NCI-H460 (cell line): ENCODE measurements at regions not wholly inside any gene's neighbourhood (a gene's known extent, or its start where the extent isn't known, plus 50 kb on each side); places are given as distances from the start of the nearest gene placed in this dataset.
A peak's percentile ranks its signal among the peaks of the same experiment; 100 is the strongest.

ENCODE experiments used
- DNase-seq: peaks from one replicate; pipeline ENCODE4 v3.0.0-alpha.2; 2016; ENCODE audit warnings: low read depth; ENCODE audit errors: extremely low read depth

DNA sequence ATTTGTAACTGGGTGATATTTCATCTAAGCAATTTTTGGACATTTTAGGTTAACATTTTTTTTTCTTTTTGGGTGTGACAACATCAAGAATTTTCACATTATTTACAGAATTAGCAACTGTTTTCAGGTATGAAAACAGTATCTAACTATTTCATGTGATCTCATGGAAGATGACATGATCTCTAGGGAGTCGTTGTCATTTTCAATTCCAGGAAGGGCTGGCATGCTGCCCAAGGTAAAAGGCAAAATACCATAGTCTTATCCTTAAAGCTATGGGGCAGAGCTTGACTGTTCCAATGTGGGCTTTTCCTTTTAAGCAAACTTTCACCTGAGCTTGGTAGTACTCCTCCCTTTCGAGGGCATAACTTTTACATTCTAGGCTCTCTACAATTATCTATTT lies 443.7 kb downstream of the DSEL start:
- DNase-seq, result no peak

DNA sequence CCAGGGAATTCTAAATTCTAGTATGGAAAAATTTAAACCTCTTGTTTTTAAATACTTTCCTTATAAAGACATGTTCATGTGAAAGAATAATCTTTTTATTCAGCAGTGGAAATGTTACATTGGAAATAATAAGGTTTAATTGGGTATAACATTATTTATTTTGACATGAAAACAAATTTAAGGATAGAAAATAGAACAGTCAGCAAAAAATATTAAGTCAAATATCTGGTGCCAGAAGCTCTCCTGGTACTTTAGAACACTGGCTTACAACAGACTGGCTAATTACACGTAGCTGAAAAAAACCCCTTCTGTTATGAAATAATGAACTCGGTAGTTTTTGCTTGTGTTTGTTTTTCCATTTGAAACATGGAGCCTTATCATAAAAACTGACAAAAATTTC lies 447.9 kb downstream of the DSEL start:
- no peak for DNase-seq

DNA sequence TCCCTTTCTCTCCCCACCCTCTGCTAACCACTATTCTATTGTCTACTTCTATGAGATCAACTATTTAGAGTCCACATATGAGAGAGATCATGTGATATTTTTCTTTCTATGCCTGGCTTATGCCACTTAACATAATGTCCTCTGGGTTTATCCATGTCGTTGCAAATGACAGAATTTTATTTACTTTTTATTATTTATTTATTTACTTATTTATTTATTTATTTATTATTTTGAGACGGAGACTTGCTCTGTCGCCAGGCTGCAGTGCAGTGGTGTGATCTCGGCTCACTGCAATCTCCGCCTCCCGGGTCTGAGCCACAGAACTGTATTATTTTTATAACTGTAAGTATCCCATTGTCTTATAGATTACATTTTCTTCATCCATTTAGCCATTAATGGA lies 443.4 kb upstream of the CDH19 start:
- DNase-seq, result no peak

DNA sequence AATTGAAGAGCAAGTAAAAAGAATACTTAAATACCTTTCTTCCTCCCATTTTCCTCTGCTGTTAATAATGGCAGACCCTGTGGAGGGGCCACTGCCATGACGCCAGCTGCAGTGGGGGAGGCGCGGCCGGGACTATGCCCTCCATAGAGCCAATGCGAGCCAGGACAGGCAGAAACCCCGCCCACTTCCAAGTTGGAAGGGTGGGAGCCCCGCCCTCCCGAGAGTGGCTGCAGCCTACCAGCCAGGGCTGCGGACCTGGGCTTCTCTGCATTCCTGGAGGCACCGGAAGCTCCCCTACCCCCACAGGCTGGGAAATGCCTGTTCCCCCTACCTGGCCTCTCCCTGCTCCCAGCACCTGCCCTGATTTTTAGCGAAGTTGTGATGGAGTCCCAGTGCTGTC lies 439.4 kb upstream of the CDH19 start:
- DNase-seq, result no peak

DNA sequence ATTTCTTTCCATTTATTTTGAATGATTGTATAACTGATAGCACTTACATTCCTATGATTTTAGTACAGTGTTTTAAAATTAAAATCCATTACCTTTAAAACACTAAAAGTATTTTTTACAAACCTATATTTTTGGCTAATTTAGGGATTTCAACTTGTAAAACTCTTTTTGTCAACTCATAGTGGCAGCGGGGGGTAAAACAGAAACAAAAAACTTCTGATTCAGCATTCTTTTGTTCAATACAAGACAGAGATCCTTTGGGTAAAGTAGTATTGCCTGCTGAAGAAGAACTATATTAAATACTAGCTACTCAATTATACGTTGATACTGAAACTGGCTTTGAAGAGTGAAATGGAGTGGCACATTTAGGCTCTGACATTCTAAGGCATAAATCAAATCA lies 437.4 kb upstream of the CDH19 start:
- no peak for DNase-seq

DNA sequence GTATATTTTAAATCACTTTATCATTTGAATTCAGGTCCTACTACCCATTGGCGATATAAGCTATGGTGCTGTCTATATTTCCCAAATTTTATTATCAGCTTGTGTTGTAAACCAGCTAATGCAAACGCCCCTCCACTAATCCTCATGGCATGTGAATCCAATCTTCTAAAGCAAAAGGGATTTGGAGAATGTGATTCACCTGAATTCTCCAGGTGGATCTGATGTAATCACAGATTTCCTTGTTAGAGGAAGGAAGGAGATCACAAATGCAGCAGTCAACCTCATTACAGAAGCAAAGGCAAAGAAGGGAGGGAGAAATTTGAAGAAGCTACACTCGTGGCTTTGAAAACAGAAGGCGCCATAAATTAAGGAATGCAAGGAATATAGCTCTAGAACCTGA lies 431.1 kb upstream of the CDH19 start:
- DNase-seq, result no peak

DNA sequence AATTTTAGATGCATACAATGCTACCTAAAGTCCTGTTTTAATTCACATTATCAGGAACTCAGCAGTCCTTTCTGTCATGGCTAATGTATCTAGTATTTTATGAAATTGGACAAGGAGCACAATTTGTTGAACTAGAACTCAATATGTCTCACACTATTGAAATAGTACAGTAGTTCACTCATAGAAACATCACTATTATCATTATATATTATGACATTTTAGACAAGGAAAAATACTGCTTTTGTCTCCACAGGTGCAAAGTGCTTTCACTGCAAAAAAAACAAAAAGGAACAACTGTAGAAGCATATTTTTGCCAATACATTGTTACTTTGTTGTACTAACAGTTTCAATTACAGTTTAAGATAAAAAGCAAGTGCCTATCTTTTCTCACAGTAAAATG lies 419.2 kb upstream of the CDH19 start:
- DNase-seq, result no peak

DNA sequence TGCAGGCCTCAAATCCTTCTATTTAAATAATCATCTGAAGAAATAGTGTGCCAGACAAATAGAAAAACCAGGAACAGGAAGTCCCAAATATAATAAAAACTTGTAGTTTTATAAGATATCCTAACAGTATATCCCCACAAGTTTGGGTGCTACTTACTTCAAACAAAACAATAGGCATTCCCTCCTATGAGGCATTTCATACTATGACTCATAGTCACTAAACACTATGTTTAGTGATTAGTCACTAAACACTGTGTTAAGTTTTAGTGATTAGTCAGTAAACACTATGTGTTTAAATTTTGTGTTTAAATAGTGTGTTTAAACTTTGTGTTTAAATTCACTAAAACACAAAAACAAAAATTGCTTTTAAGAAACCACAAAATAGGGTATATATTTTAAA lies 407.0 kb upstream of the CDH19 start:
- peak; percentile 6 for DNase-seq

DNA sequence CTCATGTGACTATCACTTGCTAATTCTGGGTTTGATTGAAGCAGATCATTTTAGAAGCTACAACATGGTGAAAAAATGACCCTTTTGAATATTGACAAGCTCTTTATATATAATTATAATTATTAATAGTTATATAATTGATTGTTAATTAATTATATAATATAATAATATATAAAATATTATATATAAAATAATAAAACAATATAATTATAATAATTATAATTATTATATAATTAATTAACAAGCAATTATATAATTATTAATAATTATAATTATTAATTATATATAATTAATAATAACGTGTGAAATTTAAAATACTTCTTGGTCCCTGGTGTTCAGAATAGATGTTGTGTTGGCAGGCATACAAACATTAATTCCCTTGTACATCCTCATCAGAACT lies 404.1 kb upstream of the CDH19 start:
- DNase-seq, result no peak

DNA sequence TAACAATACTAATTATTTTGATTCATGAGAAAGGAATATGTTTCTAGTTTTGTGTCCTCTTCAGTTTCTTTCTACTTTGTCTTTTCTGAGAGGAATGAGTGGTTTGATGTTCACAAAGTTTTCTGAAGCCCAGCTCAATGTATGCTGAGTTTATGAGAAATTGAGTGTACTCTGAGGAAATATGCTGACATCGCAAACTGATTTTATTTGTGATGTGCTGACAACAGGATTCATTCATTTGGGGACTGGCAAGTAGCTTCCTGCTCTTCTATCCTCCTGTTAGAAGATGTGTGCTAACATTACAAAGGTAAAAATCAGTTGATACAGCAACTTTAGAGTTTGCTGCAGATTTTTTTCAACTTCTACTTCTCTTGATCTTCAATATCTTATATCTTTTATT lies 403.2 kb upstream of the CDH19 start:
- DNase-seq, result no peak

DNA sequence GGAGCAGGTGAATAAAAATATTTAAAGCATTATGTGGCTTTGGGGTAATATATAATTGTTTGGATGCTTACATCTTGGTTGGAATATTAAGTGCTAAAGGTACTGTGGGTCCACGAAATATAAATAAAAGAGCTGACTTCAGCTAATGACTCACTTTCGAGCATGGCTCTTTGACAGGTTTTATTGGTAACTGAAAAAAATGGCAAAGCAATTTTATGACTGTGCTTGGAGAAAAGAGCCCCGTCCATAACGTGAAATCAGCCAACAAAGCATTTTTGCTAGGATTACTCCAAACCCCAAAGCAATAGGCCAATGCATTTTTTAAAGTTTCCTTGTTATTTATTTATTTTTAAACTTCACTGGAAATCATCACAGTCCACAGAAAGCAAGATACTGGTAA lies 397.2 kb upstream of the CDH19 start:
- DNase-seq, result no peak

DNA sequence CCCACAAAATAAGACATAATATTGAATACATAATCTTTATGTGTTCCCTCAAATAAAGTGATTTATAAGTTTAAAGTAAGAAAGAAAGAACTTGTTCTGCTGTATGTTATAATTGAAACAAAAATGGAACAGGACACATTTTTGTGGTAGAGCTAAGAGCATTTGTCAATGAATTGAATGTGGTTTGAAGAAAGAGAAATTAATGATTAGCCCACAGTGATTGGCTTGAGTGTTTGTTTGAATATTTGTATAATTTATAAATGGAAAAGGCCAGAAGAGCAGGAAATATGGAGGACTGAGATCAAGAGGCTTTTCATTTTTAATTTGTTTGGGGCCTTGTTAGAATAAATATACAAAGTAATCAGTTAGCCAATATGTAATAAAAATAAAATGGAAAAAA lies 395.1 kb upstream of the CDH19 start:
- no peak for DNase-seq

DNA sequence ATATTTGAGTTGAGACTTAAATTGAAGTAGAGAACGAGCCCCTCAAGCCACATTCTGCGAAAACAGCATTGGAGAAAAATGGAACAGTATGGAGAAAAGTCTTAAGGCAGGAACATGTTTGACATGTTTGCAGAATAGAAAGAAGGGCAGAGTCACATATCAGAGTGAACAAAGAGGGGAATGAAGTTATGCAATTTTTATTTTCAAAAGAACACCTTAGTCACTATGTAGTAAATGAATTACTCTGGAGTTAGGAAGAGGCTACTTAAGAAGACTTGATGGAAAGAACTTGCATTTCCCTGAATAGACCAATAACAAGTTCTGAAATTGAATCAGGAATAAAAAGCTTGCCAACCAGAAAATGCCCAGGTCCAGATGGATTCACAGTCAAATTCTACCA lies 391.4 kb upstream of the CDH19 start:
- no peak for DNase-seq

DNA sequence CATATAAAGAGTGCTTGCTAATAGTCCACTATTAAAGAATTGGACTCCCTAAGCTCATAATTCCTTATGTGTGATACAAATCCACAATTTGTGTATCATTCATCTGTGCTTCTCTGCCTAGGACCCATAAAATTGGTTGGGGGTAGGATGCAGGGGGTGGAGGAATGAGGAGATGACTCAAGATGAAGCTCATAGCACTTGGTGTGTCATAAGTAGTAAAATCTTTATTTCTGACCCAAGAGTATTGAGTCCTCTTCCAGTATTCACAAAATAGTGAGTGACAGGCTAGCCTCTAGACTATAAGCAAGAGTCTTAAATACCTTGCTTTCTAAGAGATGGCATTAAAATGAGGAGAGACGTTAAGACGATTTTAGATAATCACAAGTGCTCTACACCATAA lies 390.9 kb upstream of the CDH19 start:
- no peak for DNase-seq

DNA sequence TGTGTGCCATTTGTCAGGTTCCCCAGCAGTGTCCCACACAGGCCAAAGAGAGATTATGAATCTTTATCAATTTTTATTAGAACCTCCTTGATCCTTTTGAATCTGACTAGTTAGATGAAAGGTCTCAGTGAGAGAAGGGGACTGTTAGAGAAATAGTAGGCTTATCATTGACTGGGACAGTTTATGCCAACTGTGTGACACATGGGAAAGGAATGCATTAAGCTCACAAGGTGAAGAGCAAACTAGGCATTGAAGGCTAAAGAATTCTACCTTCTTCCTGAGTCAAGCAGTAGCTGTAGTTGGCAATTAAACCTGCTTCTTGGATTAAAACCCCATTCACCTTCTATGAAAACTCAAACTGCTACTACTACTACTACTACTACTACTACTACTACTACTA lies 389.6 kb upstream of the CDH19 start:
- no peak for DNase-seq

DNA sequence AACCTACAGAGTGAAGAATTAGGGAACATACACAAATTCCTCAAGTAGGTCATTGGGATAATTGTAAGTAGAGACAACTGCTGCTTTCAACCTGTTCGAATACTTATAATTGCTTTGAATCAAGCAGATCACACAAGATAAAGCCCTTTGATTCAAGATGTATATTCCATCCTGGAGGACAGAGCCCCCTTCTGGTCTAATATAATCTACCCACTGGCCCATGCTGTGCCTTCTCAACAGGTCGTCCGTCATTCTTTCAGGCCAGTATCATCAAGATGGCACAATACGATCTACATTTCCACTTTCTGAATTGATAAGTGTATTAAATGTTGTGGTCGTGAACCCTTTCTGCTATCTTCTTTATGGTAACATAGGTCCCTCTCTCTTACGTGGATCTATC lies 387.0 kb upstream of the CDH19 start:
- no peak for DNase-seq

DNA sequence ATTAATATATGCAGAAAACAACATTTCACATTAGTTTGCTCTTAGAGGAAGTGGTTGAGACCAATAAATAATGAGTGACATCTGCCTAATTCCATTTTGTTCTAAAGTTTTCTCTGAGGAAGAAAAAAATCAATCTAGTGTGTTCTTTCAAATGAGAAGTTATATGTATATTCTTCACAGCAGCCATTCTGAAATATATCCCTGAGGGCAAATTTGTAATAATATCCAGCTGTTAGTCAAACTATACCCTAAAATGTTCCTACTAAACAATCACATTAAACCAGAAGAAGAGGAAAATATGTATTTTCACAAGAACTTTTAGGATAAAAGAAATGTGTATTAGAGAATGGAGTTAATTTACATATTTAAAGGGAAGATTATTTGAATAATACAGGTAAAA lies 375.1 kb upstream of the CDH19 start:
- DNase-seq, result no peak

DNA sequence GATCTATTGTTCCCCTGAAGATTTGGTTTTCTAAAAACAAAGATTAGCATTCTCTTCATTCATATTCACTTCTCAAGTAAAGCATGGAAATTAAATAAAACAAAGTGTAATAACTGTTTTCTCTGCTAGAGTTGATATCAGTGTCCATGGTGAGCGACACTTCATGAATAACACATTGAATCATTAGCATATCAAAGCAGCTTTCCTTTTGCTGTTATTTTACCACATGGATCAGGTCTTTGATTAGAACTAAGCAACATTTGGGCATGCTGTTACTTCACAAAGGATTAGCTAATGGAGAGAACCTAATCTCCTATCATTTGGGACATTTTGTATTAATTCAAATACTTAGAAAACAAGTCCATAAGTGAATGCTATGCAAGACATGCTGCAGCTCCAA lies 368.8 kb upstream of the CDH19 start:
- no peak for DNase-seq

DNA sequence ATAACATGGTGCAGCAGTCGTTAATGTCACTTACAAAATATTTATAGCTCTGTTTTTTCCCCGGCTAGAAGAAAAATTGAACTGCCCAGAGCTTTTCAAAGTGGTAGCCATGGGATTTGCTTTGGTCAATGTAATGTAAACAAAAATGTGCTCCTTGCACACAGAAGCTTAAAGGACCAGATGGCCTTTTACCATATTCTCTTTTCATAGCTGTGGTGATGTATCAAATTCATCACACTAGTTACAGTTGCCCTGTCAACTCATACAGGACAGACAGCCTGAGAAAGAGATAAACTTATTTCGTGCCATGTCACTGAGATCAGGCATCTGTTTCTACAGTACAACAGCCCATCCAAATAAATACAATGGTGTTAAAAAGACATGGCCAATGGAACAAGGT lies 368.1 kb upstream of the CDH19 start:
- no peak for DNase-seq

DNA sequence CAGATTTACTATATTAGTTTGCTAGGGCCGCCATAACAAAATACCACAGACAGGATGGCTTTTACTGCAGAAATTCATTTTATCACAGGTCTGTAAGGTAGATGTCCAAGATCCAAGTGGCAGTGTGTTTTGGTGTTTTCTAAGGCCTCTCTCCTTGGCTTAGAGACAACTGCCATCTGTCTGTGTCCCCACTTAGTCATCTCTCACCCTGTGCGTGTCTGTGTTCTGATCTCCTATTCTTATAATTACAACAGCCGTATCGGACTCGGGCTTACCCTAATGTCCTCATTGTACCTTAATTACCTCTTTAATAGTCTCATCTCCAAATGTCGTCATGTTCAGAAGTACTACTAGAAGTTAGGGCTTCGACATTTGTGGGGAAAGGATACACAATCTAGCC lies 362.3 kb upstream of the CDH19 start:
- DNase-seq, result no peak

DNA sequence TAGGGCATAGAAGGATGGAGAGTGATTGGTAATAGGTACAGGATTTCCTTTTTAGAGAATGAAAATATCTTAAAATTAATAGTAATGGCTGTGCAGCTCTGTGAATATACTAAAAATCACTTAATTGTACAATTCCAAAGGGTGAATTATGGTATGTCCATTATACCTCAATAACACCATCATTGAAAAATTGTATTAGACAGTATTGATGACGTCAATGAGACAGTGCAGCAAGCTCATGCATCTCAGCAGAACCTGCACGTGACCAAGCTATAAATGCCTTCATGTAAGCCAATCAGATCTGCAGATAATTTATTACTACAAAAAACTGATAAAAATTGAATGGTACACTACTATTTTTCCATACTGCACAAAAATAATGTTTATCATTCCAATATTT lies 354.4 kb upstream of the CDH19 start:
- no peak for DNase-seq

DNA sequence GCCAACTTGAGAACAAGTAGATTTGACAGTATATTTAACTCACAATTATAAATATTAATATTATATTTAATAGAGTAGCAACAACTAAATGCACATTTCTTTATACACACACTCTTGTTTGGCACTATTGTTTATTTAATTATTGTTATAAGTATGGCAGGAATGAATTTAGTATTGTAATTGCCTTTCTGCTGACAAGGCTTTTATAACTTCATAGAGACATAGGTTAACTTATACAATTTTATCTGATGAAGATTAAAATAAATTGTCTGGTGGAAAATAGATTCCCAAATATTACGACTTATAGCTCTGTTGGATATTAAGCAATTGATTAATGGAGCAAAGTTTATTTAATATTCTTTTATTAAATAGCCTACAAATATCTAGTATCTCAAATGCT lies 347.9 kb upstream of the CDH19 start:
- no peak for DNase-seq

DNA sequence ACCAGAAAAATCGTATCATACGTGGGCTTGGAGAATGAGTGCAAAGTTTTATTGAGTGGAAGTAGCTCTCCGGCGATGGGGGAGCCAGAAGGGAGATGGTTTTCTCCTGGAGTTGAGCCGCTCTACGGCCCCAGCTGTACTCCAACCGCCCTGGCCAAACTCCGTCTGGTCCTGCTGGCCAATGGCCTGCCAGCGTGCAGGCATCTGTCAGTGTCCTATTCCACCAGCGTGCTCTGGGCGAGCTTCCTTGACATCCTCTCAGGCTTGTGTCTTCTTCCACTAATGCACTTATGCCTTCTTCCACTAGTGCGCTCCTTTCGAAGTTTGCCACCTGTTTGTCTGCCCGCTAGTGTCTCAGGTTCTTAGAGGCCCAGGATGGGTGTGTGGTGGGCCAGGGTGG lies 345.5 kb upstream of the CDH19 start:
- DNase-seq, result no peak

DNA sequence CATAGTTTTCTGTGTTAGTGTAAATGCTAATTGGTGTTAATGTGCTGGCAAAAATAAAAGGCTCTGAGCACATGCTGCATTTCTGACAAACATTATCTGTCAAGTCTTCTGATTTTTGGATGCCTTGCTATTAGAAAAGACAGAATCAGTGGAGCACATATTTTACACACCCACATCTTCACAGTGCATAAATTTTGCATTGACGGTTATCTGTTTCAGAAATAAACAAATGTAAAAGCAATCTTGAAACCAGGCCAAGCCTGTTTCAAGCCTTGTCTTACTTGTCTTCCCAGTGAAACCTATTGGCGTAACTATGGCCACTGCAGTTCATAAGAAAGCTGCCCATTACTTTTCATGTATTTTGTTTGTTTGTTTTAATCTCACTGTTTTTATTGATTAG lies 333.7 kb upstream of the CDH19 start:
- no peak for DNase-seq
